HUDEP-2 (cell line): ENCODE measurements at regions not wholly inside any gene's neighbourhood (a gene's known extent, or its start where the extent isn't known, plus 50 kb on each side); places are given as distances from the start of the nearest gene placed in this dataset.
"Not testable (repeated sequence)": the region's sequence is repeated elsewhere in the genome, so short reads cannot be mapped to it uniquely, and the experiment has no call there.

ENCODE experiments used
- DNase-seq, 76 experiments: peaks; one replicate each; lab custom pipeline; 2025; ENCODE audit not compliant: unreplicated experiment in 76 of 76; lab: John Stamatoyannopoulos, UW

GRCh38 chr10:37576154-37576553 lies 281.3 kb downstream of the ZNF248 start:
- no peak for DNase-seq

DNA sequence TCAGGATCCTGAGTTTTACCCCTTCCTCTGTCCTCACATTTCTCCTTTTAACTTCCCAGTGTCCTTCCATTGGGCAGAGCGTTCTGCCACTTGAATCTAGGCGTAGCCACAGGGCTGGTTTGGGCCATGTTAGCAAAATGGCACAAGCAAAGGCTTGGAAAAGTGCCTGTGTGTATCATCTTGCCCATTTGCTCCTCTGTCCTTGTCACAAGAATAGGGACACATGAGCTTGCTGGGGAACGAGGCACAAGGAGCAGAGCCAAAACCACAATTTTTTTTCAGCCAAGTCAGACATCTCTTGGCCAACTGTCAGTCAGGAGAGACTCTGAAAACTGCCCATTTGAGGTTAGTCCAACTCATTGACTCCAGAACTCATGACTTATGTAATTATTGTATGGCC lies 285.2 kb downstream of the ZNF248 start:
- no peak for DNase-seq

- DNase-seq: no peak
These were observed 291.1 kb downstream of the ZNF248 start for GRCh38 chr10:37566332-37566731.

- no peak for DNase-seq
These were observed 293.7 kb downstream of the ZNF248 start for GRCh38 chr10:37563715-37564108.

DNA sequence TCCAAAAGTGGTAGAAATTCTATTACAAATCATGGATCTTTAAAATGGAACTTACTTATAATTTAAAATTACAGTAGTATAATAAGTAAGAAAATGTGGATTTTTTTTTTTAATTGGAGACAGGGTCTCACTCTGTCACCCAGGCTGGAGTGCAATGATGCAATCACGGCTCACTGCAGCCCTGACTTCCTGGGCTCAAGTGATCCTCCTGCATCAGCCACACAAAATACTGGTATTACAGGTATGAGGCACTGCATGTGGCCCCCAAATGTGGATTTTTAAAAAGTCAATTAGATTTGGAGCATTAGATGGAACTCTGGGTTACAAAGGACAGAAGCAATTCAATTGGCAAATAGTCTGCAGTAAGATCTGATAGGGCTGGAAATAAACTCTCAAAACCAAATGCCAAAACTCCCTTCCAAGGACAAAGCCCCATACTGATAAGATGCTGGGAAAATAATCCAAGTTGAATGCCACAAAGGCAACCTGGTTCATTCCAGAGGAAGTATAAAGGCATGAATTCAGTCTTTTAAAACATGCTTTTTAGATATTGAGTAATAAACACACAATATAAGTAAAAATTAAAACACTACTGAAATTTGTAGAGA lies 294.2 kb downstream of the ZNF248 start:
- DNase-seq: no peak

DNA sequence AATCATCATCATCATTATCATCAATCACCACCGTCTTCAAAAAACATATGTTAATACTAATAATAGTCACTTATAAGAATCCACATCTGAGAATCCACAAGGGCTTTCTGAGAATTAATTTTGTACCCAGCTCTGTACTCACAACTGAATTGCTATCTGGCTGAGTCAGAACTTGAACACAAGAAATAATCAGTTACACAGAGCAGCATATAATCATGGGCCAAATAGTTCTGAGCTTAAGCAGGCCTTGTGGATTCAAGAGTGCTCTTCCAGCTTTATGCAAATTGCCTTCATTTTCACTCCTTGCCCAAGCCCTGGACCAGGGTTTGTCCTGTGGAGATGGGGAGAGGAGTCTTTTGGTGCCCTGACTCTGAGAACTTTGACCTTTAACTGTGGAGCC lies 304.5 kb downstream of the ZNF248 start:
- no peak for DNase-seq

GRCh38 chr10:37549054-37549453 lies 308.4 kb downstream of the ZNF248 start:
- DNase-seq: no peak

DNA sequence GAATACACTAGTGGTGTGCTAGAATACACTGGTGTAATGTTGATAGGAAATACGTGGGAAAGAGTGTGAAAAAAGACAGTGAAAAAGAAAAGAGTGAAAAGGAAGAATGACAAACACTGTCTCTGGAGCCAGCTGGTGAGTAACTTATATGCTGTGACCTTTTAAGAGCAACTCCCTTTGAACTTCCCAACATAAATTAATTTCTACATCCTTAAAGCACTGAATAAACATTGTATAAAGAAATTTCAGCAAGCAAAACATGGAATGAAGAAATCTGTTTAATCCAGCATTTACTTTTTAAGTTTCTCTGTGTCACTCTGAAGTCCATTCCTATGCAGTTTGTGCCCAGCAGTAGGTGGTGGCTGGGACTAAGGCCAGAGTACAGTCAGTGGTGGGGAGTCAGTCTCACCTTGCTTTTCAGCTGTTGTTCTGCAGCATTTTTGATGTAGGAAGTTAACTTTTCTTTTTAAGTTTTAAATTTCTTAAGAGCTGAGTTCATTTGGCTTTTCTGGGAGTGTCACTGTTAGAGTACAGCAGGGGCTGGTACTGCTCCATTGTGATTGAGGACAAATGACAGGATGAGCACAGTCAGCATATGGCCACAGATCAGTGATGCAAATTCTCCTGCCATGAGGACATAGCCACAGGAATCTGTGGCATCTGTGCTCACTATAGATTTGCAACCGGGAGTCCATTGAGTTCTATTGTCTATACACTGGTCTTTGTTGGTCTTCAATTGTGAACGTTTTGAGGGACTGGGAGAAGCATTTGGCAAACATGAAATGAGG lies 321.8 kb downstream of the ZNF248 start:
- no peak for DNase-seq

DNA sequence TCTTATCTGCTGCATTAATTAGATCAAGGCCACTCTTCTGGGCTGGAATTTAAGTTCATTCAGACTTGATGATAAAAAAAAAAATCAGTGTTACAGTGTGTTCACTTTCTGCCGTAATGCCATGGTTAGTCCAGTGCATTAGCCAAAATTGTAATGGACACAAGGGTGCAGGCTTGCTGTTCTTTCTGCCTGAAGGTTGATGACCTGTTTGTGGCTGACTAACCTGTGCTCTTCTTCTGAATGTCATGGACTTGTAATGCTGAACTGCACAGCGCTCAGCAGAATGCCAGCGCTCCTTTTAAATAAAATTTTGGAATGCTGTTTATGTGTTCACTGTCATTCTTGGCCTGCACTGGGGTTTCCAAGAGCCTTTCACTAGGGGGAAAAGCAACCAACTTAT lies 323.2 kb downstream of the ZNF248 start:
- no peak for DNase-seq

GRCh38 chr10:37525410-37525809 lies 332.0 kb downstream of the ZNF248 start:
- DNase-seq: peak in 2 of 76 experiments; percentile 1 to 2

DNA sequence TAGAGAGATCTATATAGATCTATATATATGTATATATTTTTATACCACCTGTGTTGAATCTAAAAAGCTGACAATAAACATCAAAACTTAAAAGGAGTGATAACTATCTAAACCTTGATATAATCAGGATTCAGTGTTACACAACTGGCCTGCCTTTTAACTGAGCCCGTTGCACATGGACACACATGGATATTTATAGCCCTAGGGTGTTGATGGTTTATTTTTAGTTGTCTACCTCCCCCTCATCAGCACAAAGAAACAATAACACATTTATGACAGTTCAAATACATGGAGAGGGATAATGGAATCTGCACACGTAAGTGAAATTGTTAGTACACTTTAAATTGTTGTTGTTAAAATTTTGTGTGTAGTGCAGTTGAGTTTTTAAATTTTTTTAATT lies 336.9 kb downstream of the ZNF248 start:
- no peak for DNase-seq

DNA sequence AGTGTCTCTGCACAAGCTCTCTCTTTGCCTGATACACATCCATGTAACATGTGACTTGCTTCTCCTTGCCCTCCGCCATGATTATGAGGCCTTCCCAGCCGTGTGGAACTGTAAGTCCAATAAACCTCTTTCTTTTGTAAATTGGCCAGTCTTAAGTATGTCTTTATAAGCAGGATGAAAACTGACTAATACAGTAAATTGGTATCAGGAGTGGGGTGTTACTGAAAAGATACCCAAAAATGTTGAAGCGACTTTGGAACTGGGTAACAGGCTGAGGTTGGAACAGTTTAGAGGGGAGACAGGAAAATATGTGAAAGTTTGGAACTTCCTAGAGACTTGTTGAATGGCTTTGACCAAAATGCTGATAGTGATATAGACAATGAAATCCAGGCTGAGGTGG lies 346.9 kb downstream of the ZNF248 start:
- not testable (repeated sequence) for DNase-seq

- no peak for DNase-seq
These were observed 361.3 kb downstream of the ZNF248 start for GRCh38 chr10:37496061-37496460.

DNA sequence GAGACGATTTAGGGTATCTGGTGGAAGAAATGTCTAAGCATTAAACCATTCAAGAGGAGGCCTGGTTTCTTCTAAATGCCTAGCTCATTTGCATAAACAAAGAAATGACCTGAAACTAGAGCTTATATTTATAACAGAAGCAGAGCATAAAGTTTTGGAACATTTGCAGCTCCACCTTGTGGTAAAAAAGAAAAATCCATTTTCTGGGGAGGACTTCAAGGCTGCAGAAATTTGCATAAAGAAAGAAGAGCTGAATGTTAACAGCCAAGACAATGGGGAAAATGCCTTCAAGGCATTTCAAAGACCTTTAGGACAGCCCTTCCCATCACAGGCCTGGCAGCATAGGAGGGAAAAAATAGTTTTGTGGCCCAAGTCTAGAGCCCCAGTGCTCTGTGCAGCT lies 362.0 kb downstream of the ZNF248 start:
- DNase-seq: no peak

- DNase-seq: not testable (repeated sequence)
These were observed 364.1 kb downstream of the ZNF248 start for GRCh38 chr10:37493185-37493796.

GRCh38 chr10:37490266-37490665 lies 364.9 kb downstream of the ANKRD30A start:
- DNase-seq: no peak

- no peak for DNase-seq
These were observed 364.2 kb downstream of the ANKRD30A start for GRCh38 chr10:37489658-37490003.

DNA sequence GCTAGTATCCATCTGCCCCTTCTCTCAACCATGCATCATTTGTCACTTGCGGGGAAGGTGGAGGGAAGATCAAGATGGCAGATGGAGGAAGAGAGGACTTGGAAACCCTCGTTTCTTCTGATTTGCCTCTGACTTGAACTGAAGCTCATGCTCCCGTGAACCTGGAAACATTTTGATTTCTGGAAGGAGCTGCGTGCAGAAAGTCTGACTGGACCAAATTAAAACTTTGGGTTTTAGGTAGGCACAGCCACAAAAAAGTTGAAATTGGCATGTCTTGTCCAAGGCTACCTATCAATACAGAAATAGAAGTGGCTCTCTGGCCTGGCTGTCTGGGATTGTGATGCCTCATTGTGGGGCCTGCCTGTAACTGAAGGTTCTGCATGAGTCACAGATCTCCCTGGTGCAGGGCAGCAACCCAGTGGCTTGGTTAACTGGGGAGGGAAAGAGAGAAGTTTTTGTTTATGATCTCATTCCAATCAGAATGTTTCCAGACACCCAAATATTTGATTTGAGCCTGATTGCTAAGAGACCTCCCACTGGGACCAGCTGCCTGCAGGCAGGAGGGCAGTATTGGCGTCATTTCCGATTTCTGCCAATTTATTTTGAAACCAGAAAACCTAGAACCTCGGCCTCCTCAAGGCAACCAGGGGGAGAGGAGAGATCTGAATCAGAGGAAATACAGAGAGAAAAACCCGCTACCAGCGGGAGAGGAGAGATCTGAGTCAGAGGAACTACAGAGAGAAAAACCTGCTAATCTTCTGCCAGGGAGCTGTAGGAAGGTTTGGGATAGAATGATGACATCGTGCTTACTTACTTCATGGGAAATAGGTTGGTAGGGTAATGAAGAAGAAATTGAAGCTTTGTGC lies 363.6 kb downstream of the ANKRD30A start:
- no peak for DNase-seq

DNA sequence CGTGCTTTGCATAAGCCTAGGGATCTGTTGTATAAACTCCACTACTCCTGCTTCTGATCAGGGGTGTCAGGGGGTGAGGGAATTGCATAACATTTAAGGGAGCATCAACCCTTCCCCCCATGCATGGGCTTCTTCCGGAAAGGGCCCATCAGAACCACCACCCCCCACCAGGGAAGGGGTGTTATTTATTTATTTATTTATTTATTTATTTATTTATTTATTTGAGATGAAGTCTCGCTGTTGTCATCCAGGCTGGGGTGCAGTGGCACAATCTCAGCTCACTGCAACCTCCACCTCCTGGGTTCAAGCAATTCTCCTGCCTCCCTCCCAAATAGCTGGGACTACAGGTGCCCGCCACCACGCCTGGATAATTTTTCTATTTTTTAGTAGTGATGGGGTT lies 355.2 kb downstream of the ANKRD30A start:
- not testable (repeated sequence) for DNase-seq

DNA sequence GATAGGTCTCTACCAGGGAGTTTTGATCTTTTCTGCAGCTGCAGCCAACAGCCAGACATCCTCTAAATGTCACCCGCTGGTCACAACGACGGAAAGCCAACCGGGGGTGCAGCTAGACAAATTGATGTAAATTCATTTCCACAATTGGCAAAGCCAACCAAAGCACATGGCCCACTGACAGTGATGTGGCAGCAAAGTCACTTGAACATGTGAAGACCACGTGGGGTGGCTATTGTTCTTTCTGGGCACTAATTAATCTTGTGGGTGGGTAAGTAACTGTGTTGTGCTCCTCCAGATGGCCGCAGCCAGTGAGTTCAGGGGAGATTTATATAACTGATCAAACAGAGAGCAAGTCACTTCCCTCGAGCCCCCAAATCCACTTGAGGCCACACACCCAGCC lies 354.1 kb downstream of the ANKRD30A start:
- DNase-seq: no peak

DNA sequence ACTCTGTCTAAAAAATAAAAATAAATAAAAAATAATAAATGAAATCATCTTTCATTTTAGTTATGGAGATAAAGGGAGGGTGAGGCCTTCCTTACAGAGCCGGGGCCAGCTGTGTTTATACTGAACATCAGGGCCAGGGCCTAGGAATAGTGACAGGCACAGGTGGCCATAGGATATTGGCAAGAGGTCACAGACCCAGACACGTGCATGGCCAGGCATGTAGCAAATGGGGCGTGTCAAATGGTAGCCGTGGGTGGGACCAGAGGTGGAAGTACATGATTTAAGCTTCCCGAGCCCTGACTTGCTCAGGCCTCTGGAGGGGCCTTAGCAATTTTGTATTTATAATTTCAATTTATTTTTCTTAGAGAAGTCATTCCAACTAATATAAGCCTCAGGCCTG lies 353.0 kb downstream of the ANKRD30A start:
- no peak for DNase-seq
